ENCODE measurements at regions not wholly inside any gene's neighbourhood (a gene's known extent, or its start where the extent isn't known, plus 50 kb on each side); places are given as distances from the start of the nearest gene placed in this dataset.

DNA sequence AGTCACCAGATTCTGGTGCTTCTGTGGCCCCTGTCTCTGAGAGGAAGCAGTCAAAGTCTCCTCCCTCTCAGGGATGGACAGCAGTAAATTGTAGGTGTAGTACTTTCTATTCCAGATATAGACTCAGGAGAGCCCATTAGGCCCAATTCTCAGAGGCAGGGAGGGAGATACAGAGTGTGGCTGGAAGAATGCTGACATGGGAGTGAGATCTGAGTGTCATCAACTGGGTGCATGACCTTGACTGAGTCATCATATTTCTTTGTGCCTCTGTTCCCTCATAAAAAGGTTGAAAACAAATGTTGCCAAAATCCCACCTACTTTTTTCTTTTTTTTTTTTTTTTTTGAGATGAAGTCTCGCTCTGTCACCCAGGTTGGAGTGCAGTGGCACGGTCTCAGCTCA, 506.1 kb downstream of the BCL11A start:
- no peaks in the 10 kb centered on the region for H3K9me3 Mint-ChIP-seq
- no peak overlapping the region for H3K27ac Mint-ChIP-seq
- H3K36me3 Mint-ChIP-seq (ENCODE audit: low read depth) = no peaks in the 10 kb centered on the region
- H3K4me3 Mint-ChIP-seq (ENCODE audit: low read depth) = no peak overlapping the region
- no peaks in the 10 kb centered on the region for H3K27me3 Mint-ChIP-seq (ENCODE audit: low read depth)
- H3K4me1 Mint-ChIP-seq (ENCODE audit: low read depth) = no peaks in the 10 kb centered on the region
- intact Hi-C loops (cut with micrococcal nuclease) = no loop called here
- no peak for DNase-seq (ENCODE audit: low spot score)

DNA sequence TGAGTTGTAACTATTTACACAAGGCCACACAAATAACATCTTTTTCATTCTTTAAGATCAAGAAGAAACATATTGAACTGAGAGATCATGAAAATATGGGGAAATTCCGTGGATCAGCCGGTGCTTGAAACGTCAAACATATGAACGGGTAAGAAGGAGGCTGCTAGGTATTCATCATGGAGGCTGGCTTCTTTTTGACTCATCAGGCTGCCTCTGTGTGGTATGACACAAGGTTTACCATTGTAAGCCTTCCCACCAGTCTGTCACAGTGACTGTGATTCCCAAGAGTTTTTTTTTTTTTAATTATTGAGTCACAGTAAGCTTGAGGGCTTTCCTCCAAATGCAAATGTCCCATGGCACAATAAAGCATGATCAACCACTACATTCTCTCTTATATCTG, 506.9 kb downstream of the BCL11A start:
- Mint-ChIP-seq H3K4me3 (ENCODE audit: low read depth) (no peak overlapping the region), H3K36me3 (ENCODE audit: low read depth) (no peaks in the 10 kb centered on the region)
- intact Hi-C loops (cut with micrococcal nuclease) = no loop called here

DNA sequence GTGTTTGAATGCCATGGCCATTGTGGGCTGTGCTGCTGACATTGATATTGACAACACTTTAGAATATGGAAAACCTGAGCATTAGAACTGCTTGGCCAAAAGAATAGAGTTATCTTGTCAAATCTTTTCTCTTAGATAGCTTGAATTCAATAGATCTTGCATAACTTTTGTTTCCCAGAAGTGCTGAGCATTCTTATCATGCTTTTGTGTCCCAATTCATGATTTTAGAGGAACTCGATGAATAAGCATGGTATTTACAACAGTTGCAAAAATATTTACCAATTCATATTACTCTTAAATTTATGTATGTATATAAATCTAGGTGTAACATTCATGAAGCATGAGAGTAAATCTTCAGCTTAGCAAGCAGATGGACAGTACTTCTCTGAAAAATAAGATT, 508.0 kb downstream of the BCL11A start:
- Mint-ChIP-seq H3K36me3 (ENCODE audit: low read depth) (no peaks in the 10 kb centered on the region), H3K4me3 (ENCODE audit: low read depth) (no peak overlapping the region), H3K27ac (no peak overlapping the region), H3K27me3 (ENCODE audit: low read depth) (no peaks in the 10 kb centered on the region), H3K9me3 (no peaks in the 10 kb centered on the region), H3K4me1 (ENCODE audit: low read depth) (no peaks in the 10 kb centered on the region)
- no peak for DNase-seq (ENCODE audit: low spot score)
- intact Hi-C loops (cut with micrococcal nuclease) = no loop called here

More for the DNA sequence above, 506.9 kb downstream of the BCL11A start:
- no peak for DNase-seq (ENCODE audit: low spot score)
- Mint-ChIP-seq H3K9me3 (no peaks in the 10 kb centered on the region), H3K27ac (no peak overlapping the region), H3K27me3 (ENCODE audit: low read depth) (no peaks in the 10 kb centered on the region), H3K4me1 (ENCODE audit: low read depth) (no peaks in the 10 kb centered on the region)

DNA sequence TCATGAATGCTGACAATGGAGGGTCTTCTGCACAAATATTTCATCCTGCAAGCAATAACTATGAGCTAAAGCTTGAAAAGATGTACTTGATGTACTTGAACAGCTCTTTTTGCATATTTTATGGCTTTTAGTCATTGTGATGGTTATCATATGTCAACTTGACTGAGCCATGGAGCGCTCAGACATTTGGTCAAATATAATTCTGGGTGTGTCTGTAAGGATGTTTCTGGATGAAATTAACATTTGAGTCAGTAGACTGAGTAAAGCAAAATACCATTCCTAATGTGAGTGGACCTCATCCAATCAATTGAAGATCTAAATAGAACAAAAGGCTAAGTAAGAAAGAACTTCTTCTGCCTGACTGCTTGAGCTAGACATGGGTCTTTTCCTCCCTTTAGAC, 509.0 kb downstream of the BCL11A start:
- no peaks in the 10 kb centered on the region for H3K4me1 Mint-ChIP-seq (ENCODE audit: low read depth)
- DNase-seq (ENCODE audit: low spot score) = no peak
- H3K9me3 Mint-ChIP-seq = no peaks in the 10 kb centered on the region
- no peaks in the 10 kb centered on the region for H3K36me3 Mint-ChIP-seq (ENCODE audit: low read depth)
- no peak overlapping the region for H3K27ac Mint-ChIP-seq
- H3K4me3 Mint-ChIP-seq (ENCODE audit: low read depth) = no peak overlapping the region
- no peaks in the 10 kb centered on the region for H3K27me3 Mint-ChIP-seq (ENCODE audit: low read depth)
- intact Hi-C loops (cut with micrococcal nuclease) = no loop called here

DNA sequence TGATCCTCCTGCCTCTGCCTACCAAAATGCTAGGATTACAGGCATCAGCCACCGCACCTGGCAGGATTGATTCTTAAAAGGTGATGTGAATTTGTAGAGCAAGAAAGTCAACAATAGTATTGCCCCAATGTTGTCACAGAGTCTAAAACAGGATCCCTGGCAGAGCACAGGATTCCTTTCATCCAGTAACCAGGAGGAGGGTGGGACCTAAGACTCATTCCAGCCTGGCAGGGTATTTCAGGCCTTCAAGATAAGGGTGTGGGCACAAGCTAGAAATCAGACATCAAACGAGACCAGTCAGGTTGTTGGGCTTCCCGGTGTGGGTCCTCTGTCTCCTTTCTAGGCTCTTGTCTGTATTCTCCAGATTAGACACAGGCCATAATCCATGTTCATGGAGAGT, 511.4 kb downstream of the BCL11A start:
- no peaks in the 10 kb centered on the region for H3K36me3 Mint-ChIP-seq (ENCODE audit: low read depth)
- no peaks in the 10 kb centered on the region for H3K9me3 Mint-ChIP-seq
- H3K27ac Mint-ChIP-seq = no peak overlapping the region
- H3K4me3 Mint-ChIP-seq (ENCODE audit: low read depth) = no peak overlapping the region
- intact Hi-C loops (cut with micrococcal nuclease) = no loop called here
- no peaks in the 10 kb centered on the region for H3K4me1 Mint-ChIP-seq (ENCODE audit: low read depth)
- no peaks in the 10 kb centered on the region for H3K27me3 Mint-ChIP-seq (ENCODE audit: low read depth)
- no peak for DNase-seq (ENCODE audit: low spot score)

DNA sequence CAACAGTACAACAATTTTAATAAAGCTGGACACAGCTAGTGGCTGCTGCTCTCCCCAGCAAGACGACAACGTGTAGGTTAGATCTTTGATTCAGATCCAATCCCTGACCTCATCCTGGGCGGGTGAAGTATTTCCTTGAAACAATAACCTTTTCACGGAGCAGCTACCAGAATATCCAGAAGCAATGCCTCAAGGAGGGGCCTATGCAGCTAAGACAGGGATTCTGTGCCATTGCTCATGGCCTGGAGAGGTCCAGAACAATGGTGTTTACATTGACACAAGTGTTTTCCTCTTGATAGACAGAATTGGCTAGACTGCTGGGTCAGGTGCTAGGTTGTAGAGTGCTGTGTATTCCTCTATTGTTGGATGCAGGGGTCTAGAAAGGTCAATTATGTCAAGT, 520.1 kb downstream of the BCL11A start:
- Mint-ChIP-seq H3K36me3 (ENCODE audit: low read depth) (no peaks in the 10 kb centered on the region), H3K9me3 (no peaks in the 10 kb centered on the region), H3K4me1 (ENCODE audit: low read depth) (no peaks in the 10 kb centered on the region), H3K27ac (no peak overlapping the region), H3K4me3 (ENCODE audit: low read depth) (no peak overlapping the region), H3K27me3 (ENCODE audit: low read depth) (no peaks in the 10 kb centered on the region)
- intact Hi-C loops (cut with micrococcal nuclease) = no loop called here
- no peak for DNase-seq (ENCODE audit: low spot score)

DNA sequence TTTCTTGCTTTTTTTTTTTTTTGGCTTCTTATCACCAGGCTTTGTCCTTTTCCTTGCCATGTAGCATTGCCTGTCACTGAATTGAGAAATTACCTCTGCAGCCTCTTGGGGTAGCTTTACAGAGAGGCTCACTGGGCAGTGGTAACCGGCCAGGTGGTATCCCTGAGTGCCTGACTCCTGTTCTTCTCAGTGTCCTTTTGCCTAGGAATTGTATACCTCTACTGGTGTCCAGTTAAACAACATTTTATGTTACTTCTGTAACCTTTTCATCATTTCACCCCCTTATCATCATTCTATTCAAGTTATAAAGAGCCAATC, 523.9 kb downstream of the BCL11A start:
- H3K27ac Mint-ChIP-seq = no peak overlapping the region
- H3K9me3 Mint-ChIP-seq = no peaks in the 10 kb centered on the region
- no peak overlapping the region for H3K4me3 Mint-ChIP-seq (ENCODE audit: low read depth)
- DNase-seq (ENCODE audit: low spot score) = no peak
- H3K4me1 Mint-ChIP-seq (ENCODE audit: low read depth) = no peaks in the 10 kb centered on the region
- no peaks in the 10 kb centered on the region for H3K27me3 Mint-ChIP-seq (ENCODE audit: low read depth)
- intact Hi-C loops (cut with micrococcal nuclease) = no loop called here
- no peaks in the 10 kb centered on the region for H3K36me3 Mint-ChIP-seq (ENCODE audit: low read depth)

DNA sequence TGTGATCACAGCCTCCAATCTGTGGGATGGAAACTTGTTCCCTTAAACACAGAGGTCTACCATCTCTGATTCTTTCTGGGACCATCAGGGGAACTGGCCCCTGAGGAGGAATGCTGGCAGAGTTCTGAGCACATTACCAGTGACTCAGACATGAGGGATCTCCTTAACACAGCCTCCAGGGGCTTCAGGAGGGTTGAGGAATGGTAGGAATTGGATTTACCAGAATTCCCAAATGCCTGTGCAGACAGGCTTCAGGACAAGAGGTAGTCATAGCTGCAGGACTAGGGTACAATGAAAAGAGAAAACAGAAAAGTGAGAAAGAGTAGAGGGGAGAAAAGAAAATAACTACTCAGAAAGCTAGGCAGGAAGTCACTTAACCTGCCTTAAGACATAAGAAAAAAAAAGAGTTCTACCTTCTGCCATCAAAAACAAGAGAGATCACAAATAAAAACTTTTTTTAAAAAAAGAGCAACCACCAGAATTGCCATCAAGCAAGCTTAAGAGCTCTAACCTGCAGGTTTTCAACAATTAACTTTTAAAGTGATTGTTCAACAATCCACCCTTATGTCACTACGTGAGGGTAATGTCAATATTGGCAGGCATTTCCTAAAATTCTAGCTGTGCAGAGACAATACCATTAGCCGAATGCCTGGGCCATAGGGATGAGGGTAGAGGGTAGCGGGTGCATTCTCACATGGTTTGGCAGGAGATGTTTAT, 524.4 kb downstream of the BCL11A start:
- no peak overlapping the region for H3K27ac Mint-ChIP-seq
- intact Hi-C loops (cut with micrococcal nuclease) = no loop called here

DNA sequence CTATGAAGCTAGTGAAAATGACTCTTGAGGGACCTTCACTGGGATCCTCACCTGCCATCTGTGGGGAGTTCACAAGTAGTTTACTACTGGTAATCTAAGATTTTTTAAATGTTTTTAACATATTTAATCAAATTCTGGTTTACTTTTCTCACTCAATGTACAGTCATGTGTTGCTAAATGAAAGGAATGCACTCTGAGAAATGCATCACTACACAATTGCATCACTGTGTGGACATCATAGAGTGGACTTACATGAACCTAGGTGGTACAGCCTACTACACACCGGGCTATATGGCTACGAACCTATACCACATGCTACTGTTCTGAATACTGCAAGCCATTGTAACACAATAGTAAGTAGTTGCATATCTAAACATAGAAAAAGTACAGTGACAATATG, 528.0 kb downstream of the BCL11A start:
- intact Hi-C loops (cut with micrococcal nuclease) = no loop called here
- no peak overlapping the region for H3K4me3 Mint-ChIP-seq (ENCODE audit: low read depth)
- no peaks in the 10 kb centered on the region for H3K36me3 Mint-ChIP-seq (ENCODE audit: low read depth)
- no peaks in the 10 kb centered on the region for H3K27me3 Mint-ChIP-seq (ENCODE audit: low read depth)
- H3K4me1 Mint-ChIP-seq (ENCODE audit: low read depth) = no peaks in the 10 kb centered on the region
- no peak for DNase-seq (ENCODE audit: low spot score)
- H3K9me3 Mint-ChIP-seq = no peaks in the 10 kb centered on the region
- H3K27ac Mint-ChIP-seq = no peak overlapping the region

More for the DNA sequence above, 524.4 kb downstream of the BCL11A start:
- H3K36me3 Mint-ChIP-seq (ENCODE audit: low read depth) = no peaks in the 10 kb centered on the region
- H3K27me3 Mint-ChIP-seq (ENCODE audit: low read depth) = no peaks in the 10 kb centered on the region
- no peaks in the 10 kb centered on the region for H3K9me3 Mint-ChIP-seq
- no peaks in the 10 kb centered on the region for H3K4me1 Mint-ChIP-seq (ENCODE audit: low read depth)
- no peak for DNase-seq (ENCODE audit: low spot score)
- H3K4me3 Mint-ChIP-seq (ENCODE audit: low read depth) = no peak overlapping the region

DNA sequence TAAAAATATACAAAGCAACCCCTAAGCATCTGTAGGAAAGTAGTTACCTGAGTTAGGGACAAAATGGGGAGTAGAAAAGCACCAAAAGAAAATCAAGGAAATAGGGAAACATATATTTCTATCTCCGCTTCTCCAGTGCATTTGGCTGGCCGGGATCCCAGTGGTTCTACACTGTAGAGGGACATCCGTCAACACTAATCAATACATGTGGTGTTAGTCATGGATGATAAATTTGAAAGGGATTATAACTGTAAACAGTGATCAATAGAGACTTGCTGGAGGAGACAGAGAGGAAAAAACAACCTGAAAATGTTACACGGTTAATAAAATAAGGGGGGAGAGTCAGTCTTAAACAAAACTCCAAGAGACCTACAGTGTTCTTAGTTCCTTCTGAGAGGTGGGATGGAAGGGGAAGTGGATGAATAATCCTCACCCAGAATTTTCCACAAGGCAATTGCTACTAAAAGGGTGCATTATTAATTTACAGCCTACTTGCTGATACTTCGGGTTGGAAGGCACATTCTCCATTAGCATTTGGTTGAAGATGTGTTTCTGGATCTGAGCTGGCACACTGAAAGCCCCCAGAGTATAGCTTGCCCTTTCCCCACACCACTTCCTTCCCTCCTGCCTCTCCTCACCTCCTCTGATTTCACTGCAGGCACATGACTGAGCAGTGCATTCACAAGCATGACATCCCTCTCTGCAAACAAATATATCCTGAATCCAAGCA, 530.0 kb downstream of the BCL11A start:
- no peaks in the 10 kb centered on the region for H3K36me3 Mint-ChIP-seq (ENCODE audit: low read depth)
- H3K27me3 Mint-ChIP-seq (ENCODE audit: low read depth) = no peaks in the 10 kb centered on the region
- H3K4me3 Mint-ChIP-seq (ENCODE audit: low read depth) = no peak overlapping the region
- H3K9me3 Mint-ChIP-seq = no peaks in the 10 kb centered on the region
- intact Hi-C loops (cut with micrococcal nuclease) = no loop called here
- H3K4me1 Mint-ChIP-seq (ENCODE audit: low read depth) = no peaks in the 10 kb centered on the region
- H3K27ac Mint-ChIP-seq = no peak overlapping the region
- DNase-seq (ENCODE audit: low spot score) = no peak

DNA sequence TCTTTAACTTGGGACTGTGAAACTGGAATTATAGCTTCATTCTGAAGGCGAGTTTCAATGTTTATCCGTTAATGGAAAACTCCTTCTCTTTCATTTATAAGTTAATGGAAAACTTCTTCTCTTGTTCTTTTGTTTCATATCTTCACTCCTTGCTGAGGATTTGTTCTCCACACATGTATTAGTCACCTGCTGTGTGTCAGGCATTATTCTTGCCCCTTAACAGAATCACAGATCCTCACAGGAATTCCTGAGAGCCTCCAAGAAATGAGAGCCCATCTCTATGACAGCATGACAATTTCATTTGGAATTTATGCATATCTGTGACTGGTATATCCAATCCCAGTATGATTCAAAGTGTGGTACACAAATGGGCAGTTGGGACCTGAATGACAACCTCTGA, 545.8 kb downstream of the BCL11A start:
- intact Hi-C loops (cut with micrococcal nuclease) = no loop called here
- Mint-ChIP-seq H3K27ac (no peak overlapping the region), H3K4me1 (ENCODE audit: low read depth) (no peaks in the 10 kb centered on the region), H3K36me3 (ENCODE audit: low read depth) (no peaks in the 10 kb centered on the region), H3K4me3 (ENCODE audit: low read depth) (no peak overlapping the region), H3K9me3 (no peaks in the 10 kb centered on the region), H3K27me3 (ENCODE audit: low read depth) (no peaks in the 10 kb centered on the region)
- DNase-seq (ENCODE audit: low spot score) = no peak

DNA sequence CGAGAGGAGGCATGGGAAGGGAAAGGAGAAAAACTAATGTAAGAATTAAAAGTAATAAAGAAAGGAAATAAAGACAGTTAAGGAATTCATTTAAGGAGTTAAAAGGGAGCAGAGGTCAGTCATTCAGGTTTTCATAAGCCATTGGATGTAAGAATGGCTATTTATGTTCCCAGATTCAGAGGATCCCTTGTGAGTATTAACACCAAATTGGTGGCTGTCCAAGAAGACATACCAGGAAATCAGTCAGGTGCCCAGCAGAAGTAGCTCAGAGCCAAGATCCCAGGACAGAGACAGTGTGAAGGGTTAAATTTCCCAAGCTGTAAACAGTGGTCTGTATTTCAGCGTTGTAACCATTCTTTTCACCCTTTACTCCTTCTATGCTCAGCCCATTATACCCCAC, 550.4 kb downstream of the BCL11A start:
- Mint-ChIP-seq H3K27me3 (ENCODE audit: low read depth) (no peaks in the 10 kb centered on the region), H3K4me3 (ENCODE audit: low read depth) (no peak overlapping the region)

DNA sequence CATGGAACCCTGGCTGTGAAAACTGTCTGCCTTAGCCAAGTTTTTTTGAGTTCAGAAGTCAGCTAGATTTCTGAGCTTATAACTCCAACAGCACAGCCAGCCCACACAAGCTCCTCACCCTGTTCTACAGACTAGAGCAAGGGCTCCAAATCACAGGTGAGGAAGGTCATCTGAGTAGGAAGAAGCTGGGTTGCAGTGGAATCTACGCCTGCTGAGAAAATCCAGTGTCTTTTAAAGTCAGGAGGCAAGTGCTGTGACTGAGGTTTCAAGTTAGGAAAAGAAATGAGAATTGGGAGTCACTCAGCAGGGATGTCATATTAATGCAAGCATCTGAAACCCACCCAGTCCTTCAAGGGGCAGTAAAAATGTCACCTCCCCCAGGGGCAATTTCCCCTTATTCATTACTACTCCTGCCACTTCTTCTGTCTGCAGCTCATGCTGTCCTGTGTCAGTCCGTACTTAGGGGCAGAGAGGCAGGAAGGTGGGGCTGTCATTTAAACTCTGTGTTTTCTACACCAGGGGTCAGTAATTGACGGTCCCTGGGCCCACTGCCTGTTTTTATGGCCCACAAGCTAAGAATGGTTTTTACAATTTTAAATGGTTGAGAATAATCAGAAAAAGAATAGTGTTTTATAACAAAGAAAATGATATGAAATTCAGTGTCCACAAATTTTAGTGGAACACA, 551.1 kb downstream of the BCL11A start:
- Mint-ChIP-seq H3K4me3 (ENCODE audit: low read depth) (no peak overlapping the region), H3K27me3 (ENCODE audit: low read depth) (no peaks in the 10 kb centered on the region), H3K36me3 (ENCODE audit: low read depth) (no peaks in the 10 kb centered on the region), H3K27ac (no peak overlapping the region), H3K9me3 (no peaks in the 10 kb centered on the region), H3K4me1 (ENCODE audit: low read depth) (no peaks in the 10 kb centered on the region)
- intact Hi-C loops (cut with micrococcal nuclease) = no loop called here
- DNase-seq (ENCODE audit: low spot score) = no peak

More for the DNA sequence above, 550.4 kb downstream of the BCL11A start:
- Mint-ChIP-seq H3K4me1 (ENCODE audit: low read depth) (no peaks in the 10 kb centered on the region), H3K36me3 (ENCODE audit: low read depth) (no peaks in the 10 kb centered on the region), H3K9me3 (no peaks in the 10 kb centered on the region), H3K27ac (no peak overlapping the region)
- DNase-seq (ENCODE audit: low spot score) = no peak
- intact Hi-C loops (cut with micrococcal nuclease) = no loop called here
